ENCODE measurements at regions not wholly inside any gene's neighbourhood (a gene's known extent, or its start where the extent isn't known, plus 50 kb on each side); places are given as distances from the start of the nearest gene placed in this dataset.

DNA sequence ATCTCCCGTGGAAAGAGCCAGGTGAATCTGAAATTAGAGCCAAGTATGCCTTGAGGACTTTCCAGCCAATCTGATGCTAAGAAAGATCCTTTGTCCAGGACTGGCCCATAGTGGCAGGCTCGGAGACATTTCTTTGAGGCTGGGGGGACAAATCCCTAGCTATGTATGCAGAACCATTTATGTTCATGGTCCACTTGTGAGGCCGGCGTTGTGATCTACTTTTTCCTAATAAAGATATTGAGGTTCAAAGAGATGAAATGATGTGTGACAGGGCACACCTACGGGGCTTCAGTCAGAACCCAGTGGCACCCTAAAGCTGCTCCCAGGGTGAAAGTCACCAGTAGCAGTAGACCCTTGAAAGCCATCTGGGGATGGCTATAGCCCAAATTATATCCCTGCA, 120.3 kb upstream of the MAFB start:
- DNase-seq = no peak

- no peak for DNase-seq
Observed at GRCh38 chr20:40810332-40811000, 121.4 kb upstream of the MAFB start.

DNA sequence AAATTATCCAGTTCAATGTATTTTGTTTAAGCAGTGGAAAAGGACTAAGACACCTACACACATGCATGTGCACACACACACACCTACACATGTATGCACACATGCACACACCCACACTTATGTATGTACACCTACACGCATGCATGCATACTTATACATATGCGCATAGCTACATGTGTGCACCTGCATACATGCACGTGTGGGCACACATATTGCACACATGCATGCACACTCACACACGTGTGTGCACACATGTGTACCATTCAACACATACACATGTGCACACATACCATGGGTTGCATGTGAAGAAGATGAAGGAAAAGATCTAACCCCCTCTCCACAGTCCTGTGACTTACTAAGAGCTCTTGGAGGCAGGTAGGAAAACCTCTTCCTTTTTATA, 122.0 kb upstream of the MAFB start:
- no peak for DNase-seq

- no peak for DNase-seq
Observed at GRCh38 chr20:40811660-40812414, 122.8 kb upstream of the MAFB start.

DNA sequence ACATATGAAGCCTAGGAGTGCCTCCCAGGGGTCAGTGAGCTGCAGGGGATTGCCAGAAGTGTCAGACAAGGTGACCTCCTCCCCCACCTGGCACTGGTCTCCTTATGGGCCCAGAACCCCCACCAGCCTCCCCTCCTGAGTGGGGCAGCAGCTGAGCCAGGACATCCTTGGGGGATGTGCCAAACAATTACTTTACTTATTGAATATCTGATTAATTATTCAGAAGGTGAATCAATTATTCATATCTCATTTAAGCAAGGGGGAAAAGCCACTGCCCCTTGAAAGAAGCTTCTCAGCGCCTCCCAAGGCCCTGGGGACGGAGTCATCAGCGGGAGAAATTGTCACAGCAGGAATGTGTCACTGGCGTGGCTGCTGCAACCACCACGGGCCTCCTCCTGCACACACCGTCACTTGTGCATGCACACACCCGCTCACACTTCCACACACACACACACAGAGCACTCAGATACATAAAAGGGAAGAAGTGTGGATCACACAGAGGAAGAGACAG, 123.4 kb upstream of the MAFB start:
- no peak for DNase-seq

DNA sequence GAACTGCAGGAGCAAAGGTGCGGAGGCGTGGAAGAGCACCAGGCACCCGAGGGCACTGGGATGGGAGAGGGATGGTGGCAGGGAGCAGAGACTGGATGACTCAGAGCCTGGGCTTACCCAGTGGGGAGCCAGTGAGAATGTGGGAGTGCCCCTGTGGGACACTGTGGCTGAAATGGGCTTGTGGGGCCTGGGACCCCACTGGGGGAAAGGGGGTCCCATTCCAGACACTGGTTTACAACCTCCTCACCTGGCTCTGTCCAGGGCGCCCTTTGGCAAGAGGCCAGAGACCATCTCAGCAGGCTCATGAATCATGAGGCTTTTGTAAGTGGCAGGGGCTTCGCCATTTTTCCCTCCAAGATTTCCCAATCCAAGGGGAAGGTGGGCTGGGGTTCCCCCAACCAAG, 124.0 kb upstream of the MAFB start:
- DNase-seq = no peak

- no peak for DNase-seq
Observed at GRCh38 chr20:40813708-40814630, 124.9 kb upstream of the MAFB start.

GRCh38 chr20:40814631-40814960, 125.6 kb upstream of the MAFB start:
- DNase-seq = no peak

DNA sequence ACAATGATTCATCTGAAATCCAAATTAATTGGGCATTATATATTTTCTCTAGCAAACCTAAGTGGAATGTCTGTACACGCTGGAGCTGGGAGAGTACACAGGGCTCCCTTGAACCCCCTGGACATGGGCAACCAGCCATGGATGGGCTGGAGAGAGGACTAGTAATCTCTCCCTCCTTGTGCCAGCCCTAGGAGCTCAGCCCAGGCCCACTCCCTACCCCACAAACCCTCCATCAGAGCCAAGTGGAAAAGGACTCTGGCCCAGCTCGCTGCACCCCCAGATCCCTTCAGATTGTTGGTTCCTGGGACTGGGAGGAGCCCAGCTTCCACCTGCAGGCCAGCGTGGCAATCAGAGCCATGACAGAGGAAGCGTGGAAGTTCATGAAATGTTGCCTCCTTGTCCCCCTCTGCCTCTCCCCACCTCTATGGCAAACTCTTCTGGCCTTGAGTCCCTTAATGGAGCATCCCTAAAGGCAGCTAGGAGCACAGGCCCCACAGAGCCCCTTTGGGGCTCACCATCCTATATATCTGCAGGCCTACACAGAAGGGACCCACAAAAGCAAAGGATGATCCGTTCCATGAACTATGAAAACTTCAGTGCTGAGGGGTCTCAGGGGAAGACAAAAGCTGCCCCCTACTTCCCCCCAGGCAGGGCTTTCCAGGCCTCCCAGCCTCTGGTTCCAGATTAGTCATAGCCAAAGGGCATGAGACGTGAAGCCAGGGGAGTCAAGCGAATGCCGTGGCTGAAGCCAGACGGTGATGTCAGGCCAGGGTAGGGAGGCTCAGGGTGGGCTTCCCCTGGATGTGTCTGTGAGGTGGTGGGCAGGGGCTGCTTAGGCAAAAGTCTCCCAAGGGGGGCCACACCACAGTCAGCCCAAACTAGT, 126.4 kb upstream of the MAFB start:
- no peak for DNase-seq

- DNase-seq = no peak
Observed at GRCh38 chr20:40816039-40816352, 127.0 kb upstream of the MAFB start.

DNA sequence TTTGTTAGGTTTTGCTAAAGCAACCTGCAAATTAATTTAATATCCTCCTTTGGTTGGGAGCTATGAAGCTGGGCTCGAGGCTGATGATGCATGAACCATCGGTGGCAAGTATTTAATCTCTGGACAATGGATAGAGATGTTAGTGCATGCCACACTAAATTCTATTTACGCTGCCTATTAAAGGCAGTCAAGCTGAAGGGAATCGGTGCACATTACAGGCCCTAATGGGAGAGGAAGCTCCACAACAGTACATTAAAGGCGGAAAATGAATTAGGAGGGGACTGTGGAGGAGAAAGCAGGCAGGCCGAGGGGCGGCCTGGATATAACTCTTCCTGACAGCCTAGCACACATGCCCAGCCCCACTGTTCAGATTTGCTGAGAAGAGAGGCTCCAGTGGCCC, 132.4 kb upstream of the MAFB start:
- no peak for DNase-seq

DNA sequence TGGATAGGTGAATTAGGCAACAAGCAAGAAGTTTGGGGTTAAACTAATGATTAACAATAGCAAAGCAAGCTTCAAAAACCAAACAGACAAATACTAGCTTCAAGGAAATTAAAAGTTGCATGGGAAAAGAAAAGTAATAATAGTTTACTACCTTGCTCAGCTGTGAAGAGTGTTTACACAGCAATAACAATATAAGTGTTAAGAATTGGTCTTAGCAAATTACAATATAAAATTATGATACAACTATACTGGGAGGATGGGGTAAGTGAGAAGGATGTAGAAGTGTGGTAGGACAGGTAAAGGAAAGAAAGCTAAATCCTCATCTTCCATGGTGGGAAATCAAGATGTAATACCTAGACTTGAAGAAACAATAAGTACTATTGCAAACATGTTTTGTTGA, 137.7 kb upstream of the MAFB start:
- no peak for DNase-seq

DNA sequence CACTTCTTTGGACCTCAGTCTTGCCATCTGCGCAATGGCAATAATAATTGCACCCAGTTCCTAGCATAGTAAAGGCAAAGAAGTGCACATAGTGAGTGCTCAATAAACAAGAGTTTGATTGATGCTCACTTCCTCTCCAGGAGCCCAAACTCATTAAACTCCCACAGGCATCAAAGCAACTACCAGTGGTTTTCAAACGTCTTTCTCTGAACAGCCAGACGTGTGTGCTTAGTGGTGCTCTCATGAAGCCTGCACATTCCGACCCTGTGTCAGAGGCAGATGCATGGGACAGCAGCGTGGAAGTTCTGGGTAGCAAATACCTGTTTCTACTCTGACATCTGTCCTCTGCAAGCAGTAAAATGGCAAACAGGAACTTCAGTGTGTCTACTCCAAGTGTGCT, 146.3 kb upstream of the MAFB start:
- no peak for DNase-seq

DNA sequence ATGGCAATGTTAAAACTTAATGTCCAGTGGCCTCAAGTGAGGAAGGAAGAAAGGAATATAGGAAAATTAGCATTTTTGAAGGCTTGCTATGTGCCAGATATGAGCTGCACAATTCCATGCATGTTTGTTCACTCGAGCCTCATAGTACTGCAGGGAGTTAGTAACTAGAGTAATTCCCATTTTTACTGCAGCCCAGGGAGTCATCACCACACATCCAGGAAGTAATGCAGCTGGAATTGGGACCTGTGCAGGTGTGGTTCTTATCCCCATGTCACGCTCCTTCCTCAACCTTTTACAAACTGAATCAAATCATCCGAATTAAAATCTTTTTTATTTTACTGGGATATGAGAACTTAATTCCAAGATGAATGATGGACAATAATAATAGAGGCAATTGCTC, 149.5 kb upstream of the MAFB start:
- no peak for DNase-seq

DNA sequence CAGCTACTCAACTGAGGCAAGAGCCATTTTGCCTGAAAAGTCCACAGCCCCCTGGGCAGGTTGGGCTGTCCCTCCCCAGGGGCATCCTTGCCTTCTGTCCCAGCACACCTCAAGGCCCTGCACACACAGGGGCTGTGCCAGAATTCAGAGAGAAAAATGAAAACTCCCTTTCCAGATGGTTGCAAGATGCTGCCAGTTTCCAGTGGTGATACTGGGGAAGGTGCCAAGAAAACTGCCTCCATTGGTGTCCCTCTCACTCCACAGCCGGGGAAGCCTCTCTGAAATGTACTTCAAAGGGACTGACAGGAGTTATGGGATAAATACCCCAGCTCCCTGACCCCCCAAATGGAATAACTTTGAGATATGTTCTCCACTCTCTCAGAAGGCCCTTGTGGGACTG, 154.2 kb upstream of the MAFB start:
- no peak for DNase-seq

DNA sequence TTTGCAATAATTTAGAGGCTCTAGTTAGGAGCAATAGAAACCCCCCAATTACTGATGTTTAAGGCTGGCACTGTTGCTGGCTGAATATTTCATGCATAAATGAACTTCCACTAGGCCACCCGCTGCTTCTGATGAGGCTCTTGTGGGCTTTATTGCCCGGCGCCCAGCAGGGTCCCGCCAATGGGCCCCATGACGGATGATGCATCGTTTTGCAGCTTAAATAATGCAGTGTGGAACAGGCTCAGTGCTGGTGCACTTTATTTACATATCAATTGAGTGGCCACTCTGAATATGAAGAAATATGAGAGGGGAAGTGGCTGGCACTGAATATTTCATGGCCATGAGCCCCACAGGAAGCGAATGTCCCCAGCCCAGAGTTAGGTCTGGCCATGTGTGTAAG, 155.3 kb upstream of the MAFB start:
- DNase-seq = no peak

GRCh38 chr20:40848096-40848495, 159.1 kb upstream of the MAFB start:
- no peak for DNase-seq

GRCh38 chr20:40848526-40848925, 159.5 kb upstream of the MAFB start:
- no peak for DNase-seq

DNA sequence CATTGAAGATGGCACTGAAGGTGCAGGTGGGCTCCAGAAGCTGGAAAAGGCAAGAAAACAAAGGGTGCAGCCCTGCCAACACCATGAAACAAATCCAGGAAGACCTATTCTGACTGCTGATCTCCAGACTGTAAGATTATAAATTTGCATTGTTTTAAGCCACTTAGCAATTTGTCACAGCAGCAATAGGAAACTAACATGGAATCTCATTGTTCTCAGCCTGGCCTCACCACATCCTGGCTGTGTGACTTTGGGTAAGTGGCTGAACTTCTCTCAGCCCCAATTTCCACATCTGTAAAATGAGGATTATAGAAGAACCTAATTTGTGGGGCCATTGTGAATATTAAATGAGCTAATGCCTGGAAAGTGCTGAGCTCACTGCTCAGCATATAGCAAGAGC, 160.4 kb upstream of the MAFB start:
- no peak for DNase-seq

GRCh38 chr20:40851051-40851450, 162.0 kb upstream of the MAFB start:
- no peak for DNase-seq

DNA sequence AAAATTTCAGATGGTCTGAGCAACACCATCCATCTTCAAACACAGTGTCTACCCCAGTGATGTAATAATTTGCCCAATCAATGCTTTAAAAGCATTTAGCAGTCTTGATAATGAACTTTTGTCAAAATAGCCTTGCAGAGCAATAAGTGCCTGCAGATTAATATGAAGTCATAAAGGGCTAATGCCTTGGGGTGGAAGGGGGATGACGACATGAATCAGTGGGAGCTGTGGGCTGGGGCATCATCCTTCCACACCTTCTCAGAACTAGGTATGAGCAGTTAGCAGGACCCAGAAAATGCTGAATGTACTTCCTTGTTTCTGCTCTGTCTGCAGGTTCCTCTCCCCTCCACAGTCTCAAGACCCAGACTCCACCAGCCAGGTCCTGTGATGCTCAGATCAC, 166.2 kb upstream of the MAFB start:
- DNase-seq = no peak

DNA sequence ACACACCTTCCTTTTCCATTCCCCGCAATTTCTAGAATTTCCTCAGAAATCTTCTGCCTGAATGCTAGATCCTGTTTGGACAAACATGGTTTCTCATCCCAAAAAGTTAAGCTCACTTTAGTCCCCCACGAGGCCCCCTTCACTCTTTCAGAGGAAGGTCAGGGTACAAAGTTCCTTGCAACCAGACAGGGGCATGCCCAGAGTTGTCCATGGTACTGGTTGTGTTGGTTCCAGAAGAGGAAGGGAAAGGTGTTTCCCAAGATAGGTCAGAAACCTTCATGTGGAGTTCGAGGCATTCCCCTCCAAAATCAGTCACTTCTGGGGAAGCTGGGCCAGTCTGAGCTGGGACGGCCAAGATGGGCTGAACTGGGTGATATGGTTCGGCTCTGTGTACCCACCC, 167.6 kb upstream of the MAFB start:
- no peak for DNase-seq

DNA sequence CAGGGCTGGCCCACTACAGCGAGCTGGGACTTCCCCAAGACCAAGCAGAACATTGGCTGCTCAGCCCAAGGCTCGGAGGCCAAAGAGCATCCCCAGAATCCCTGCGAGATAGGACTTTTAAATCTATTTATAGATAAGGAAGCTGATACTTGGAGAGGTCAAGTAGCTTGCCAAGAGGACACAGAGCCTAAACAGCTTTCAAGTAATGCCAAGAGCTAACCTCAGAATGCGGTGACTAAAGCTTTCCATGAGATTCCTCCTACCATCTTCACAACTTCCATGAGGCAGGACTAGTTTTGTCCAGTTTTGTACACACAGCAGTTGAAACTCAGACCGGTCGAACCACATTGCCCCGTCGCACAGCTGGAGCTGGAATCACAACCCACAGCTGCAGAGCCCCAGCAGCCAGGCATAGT, 168.1 kb upstream of the TOP1 start:
- no peak for DNase-seq
